Skin epidermis (tissue), 12 donors: ENCODE measurements at regions not wholly inside any gene's neighbourhood (a gene's known extent, or its start where the extent isn't known, plus 50 kb on each side); places are given as distances from the start of the nearest gene placed in this dataset.
A peak's percentile ranks its signal among the peaks of the same experiment; 100 is the strongest.

Source experiments
- H3K27ac ChIP-seq, 21 experiments: fragments of 200-600 bp; sonication (generic) in 11 of 21; one replicate each; pipeline ENCODE4 v1.5.0; 2020; ENCODE audit warnings: mild to moderate bottlenecking in 3 of 21, inconsistent platforms in 2 of 21, moderate library complexity in 2 of 21
- H3K4me3 ChIP-seq, 7 experiments: fragments of 200-600 bp; sonication (generic) in 2 of 7; one replicate each; pipeline ENCODE4 v1.5.0; 2020; ENCODE audit warnings: inconsistent platforms in 2 of 7, mild to moderate bottlenecking in 2 of 7, moderate library complexity in 1 of 7

- Histone ChIP-seq H3K4me3 (no peak overlapping the region), H3K27ac (no peak overlapping the region)
Measured at GRCh38 chr1:232249861-232250777, 379.8 kb downstream of the SIPA1L2 start.

GRCh38 chr1:232249339-232249738 lies 380.6 kb downstream of the SIPA1L2 start:
- no peak overlapping the region for H3K27ac ChIP-seq
- H3K4me3 ChIP-seq: no peak overlapping the region

DNA sequence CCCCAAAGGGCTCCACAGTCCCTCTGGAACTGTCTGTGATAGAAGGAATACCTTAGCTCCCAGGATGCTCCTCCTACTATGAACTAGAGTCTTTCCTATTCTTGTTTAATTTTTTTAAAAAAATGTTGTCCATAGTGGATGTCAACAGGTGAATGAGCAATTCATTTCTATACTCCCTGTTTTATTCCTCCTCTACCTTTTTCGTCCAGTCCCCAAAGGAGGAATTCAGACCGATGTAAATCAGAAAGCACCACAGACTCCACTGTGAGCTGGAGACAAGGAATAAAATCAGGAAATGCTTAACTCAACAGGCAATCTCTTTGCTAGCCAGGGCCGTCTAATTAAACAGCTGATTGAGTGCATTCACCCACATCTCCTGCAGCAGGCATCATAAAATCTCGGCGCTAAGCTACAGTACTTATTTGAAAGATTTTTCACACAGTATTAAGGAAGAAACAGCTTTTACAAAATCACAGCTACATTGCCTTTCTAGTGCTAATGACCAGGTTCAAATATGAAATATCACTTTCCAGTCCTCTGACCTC lies 381.6 kb downstream of the SIPA1L2 start:
- no peak overlapping the region for H3K4me3 ChIP-seq
- no peak overlapping the region for H3K27ac ChIP-seq

GRCh38 chr1:232247669-232248068 lies 382.3 kb downstream of the SIPA1L2 start:
- H3K4me3 ChIP-seq: no peak overlapping the region

DNA sequence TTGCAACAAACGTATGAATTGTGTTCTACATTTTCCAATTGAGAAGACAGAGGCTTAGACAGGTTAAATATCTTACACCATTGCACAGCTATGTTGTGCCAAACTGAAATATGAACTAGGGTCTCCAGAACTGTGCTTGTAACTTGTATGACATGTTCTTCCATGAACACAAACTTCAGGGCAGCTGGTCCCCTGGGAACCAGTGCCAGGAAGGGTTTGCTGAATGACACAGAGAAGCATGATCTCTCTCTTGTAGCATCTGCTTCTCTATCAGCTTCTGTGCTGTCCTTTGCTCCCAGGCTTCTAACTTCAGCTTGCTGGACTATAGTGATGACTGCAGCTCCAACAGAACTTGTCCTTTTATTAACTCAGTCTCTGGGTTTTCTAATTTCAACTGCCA lies 385.5 kb downstream of the SIPA1L2 start:
- H3K27ac ChIP-seq: no peak overlapping the region
- H3K4me3 ChIP-seq: no peak overlapping the region

More at GRCh38 chr1:232247669-232248068, 382.3 kb downstream of the SIPA1L2 start:
- H3K27ac ChIP-seq: no peak overlapping the region

GRCh38 chr1:232239998-232240397 lies 389.9 kb downstream of the SIPA1L2 start:
- no peak overlapping the region for H3K4me3 ChIP-seq

DNA sequence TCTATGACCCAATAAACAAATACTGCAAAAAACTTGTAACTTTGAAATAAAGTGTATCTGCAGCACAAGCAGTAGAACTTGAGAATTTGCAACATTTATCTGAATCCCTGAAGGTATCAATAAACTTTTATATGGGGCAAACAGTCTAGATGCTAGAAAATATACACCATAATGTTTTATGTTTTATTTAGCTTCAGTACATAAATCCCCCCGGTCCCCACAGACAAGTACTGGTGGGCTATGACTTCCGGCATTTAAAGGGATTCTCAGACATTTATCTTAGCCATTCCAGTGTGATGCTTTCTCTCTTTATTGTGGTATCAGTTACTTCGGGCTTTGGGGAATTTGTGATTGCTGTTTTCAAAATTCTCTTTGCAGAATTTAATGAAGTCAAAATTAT lies 390.4 kb downstream of the SIPA1L2 start:
- H3K4me3 ChIP-seq: no peak overlapping the region
- no peak overlapping the region for H3K27ac ChIP-seq

More at GRCh38 chr1:232239998-232240397, 389.9 kb downstream of the SIPA1L2 start:
- H3K27ac ChIP-seq: no peak overlapping the region

- H3K4me3 ChIP-seq: no peak overlapping the region
- no peak overlapping the region for H3K27ac ChIP-seq
Measured at GRCh38 chr1:232238009-232238408, 391.9 kb downstream of the SIPA1L2 start.

- Histone ChIP-seq H3K4me3 (no peak overlapping the region), H3K27ac (no peak overlapping the region)
Measured at GRCh38 chr1:232227306-232227705, 402.6 kb downstream of the SIPA1L2 start.

GRCh38 chr1:232226197-232226712 lies 403.7 kb downstream of the SIPA1L2 start:
- Histone ChIP-seq H3K4me3 (no peak overlapping the region), H3K27ac (no peak overlapping the region)

GRCh38 chr1:232225336-232226131 lies 404.4 kb downstream of the SIPA1L2 start:
- Histone ChIP-seq H3K27ac (no peak overlapping the region), H3K4me3 (no peak overlapping the region)

GRCh38 chr1:232223887-232224286 lies 406.0 kb downstream of the SIPA1L2 start:
- Histone ChIP-seq H3K27ac (no peak overlapping the region), H3K4me3 (no peak overlapping the region)

GRCh38 chr1:232223183-232223708 lies 406.7 kb downstream of the SIPA1L2 start:
- no peak overlapping the region for H3K4me3 ChIP-seq
- no peak overlapping the region for H3K27ac ChIP-seq

GRCh38 chr1:232222614-232223013 lies 407.3 kb downstream of the SIPA1L2 start:
- Histone ChIP-seq H3K4me3 (no peak overlapping the region), H3K27ac (peak overlapping the region in 1 of 21 experiments; percentile 52)

- H3K27ac ChIP-seq: peak overlapping the region in 1 of 21 experiments; percentile 52
- H3K4me3 ChIP-seq: no peak overlapping the region
Measured at GRCh38 chr1:232221802-232222499, 408.0 kb downstream of the SIPA1L2 start.

DNA sequence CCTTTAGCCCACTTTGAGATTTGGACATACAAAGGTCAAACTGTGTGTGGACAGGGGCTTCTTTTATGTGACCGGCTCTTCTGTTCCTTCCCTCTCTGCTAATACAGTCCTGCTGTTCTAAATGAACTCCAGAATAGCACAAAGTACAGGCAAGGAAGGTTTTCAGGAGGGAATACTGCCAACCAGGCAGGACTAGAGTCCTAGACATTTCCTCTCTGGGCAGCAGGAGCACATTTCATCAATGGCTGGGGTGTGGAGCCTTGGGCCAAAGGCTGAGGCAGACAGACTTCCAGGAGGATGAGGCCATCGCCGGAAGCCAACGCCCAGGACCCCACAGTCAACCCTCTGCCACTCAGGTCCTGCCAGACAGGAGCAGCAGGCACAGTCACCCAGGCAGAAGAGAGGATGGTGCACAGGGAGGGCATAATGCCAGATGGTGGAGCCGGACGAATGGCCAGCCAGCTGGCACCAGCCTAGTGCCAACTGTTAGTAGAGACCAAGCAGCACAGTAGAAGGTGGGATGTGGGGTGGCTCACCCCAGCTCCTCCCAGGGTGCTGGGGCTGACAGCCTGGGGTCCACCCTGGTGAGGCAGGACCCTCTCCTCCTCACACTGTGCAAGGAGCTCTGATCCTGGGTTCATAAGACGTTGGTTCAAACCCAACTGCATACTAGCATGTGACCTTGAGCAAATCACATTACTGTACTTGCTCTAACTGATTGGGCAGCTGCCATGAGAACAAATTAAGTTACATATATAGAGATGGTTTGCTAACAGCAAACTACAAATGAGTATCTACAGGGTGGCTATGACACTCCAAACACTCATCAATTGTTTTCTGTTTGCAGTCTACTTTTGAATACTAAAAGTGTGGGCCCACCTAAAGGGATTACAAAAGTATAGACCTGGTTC lies 410.7 kb downstream of the SIPA1L2 start:
- no peak overlapping the region for H3K27ac ChIP-seq
- H3K4me3 ChIP-seq: no peak overlapping the region

DNA sequence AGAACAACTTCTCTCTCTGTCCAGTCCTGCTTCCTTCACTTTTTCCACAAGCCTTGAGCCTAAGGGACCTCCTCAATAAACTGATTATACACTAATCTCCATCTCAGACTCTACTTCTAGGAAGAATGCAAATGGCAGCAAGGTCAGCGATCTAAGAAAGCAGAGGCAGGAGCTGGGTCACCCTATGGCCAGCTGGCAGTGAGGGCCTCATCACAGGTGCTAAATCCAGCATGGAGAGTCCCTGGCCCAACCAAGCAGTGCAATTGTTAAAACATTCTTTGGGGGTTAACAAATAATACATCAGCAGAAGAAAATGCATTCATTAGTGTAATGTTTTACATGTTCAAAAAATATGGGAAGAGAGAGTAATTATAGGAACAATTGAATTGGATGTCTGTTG lies 416.0 kb downstream of the SIPA1L2 start:
- Histone ChIP-seq H3K4me3 (no peak overlapping the region), H3K27ac (no peak overlapping the region)

DNA sequence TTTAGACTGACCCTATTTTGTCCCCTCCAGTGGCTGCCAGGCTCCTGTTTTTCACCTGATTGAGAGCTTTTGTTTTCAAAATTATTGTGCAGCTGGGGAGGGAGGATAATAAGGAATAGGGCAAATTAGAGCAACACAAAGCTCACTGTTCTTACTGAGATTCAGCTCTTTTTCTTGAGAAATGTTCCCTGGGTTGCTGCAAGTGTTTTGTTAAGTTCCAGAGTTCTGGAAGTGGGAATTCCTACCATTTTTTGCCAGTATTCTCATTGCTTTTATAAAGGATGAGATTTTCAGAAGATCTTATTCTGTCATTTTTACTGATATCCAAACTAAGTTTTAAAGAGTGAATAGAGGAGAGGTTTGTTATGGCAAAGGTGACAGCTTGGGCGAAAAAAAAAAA lies 417.7 kb downstream of the SIPA1L2 start:
- Histone ChIP-seq H3K4me3 (no peak overlapping the region), H3K27ac (no peak overlapping the region)
